Epidermal melanocyte (primary cell): ENCODE measurements at regions not wholly inside any gene's neighbourhood (a gene's known extent, or its start where the extent isn't known, plus 50 kb on each side); places are given as distances from the start of the nearest gene placed in this dataset.

Source experiments
- DNase-seq: peaks from one replicate; pipeline ENCODE4 v3.0.0; 2011; ENCODE audit warnings: low spot score; ENCODE audit not compliant: insufficient read length

DNA sequence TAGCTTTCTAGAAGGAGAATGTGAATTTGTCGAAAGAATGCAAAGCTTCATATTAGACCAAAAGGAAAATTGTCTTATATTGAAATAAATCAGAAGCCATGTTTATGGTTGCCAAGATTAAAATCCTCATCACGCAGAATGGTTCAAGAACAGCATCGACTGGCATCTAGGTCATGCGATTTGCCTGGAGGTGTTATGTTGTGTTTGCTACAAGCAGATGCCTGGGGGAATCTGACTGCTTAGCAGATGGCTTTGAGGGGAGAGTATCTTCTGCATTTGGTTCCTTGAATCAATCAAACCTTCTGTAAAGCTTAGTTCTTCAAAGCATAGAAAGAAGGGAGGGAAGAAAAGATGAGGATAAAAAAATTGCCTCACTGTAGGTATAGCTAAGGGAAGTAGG lies 585.8 kb downstream of the QKI start:
- DNase-seq: no peak

DNA sequence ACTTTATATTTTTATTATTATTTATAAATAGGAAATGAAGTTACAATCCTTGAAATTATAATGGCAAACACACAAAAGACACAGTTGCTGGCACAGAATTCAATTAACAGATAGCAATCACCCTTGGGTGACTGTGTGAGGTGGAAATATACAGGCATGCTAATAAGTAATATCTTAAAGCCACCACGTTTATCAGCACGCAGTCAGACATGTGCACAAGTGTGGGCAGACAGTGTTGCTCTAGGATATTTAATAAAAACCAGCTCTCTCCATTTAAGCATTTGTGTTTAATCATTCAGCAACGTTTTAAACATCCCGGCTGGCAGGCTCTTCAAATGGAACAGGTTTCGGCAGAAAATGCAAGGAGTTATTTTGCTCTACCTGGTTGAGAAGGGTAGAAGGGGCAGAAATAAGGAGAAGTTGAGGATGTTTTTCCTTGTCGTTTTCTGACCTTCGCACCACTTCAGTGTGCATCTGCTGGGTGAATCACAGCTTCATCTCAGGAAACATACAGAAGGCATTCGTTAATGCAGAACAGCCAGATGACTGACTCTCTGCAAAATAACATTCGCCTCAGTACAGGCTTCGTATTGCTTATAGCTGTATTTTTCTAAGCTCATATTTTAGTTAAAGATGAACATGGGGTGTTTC lies 585.1 kb downstream of the QKI start:
- no peak for DNase-seq

DNA sequence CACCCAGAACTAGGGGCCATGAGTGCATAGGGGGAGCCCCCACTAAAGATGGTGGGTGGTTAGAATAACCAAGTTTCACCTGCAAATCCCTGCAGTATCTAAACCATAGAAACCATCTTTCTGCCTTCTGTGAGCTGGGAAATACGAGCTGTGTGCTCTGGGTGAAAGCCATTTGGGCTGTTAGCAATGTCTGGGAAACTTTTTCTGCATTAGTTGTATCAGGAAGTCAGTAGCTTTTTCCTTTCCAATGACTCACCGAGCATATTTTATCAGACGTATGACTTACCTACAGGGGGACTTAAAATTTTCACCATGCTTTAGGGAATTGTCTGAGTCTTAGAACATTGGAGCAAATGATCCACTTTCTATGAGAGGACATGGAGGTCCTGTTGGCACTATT lies 584.0 kb downstream of the QKI start:
- DNase-seq: no peak

DNA sequence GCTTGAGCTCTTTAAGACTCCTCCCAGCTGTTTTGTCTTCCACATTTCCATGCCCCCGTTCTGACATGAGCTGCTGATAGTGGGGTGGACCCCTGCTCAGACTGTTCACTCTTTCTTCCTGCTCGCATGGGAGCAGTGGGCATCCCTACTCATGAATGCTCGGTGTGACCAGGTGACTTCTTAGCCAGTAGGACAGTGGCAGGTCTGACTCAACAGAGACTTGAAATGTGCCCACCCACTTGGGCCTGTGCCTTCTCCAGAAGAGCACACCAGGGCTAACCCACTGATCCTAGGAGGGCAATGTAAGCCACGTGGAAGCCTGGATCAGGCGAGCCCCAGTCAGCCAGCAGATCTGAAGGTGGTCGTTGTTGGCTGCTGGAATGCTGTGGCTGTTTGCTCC lies 582.0 kb downstream of the QKI start:
- no peak for DNase-seq

DNA sequence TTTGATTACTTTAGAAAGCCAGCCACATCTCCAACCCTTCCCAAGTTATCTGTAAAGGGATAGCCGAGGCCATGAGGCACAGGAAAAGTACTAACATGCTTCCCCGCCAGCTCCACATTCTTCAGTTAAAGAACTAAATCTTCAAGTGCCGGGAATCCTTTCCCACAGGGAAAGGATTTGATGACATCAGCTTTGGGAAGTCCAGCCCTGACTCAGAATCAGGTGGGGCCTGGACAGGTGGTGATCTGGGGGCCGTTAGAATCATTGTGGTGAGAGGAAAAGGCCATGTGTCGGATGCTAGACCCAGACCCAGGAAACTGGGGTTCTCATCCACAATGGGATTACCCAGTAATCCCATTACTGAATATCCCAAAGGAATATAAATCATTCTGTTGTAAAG lies 580.0 kb downstream of the QKI start:
- no peak for DNase-seq

DNA sequence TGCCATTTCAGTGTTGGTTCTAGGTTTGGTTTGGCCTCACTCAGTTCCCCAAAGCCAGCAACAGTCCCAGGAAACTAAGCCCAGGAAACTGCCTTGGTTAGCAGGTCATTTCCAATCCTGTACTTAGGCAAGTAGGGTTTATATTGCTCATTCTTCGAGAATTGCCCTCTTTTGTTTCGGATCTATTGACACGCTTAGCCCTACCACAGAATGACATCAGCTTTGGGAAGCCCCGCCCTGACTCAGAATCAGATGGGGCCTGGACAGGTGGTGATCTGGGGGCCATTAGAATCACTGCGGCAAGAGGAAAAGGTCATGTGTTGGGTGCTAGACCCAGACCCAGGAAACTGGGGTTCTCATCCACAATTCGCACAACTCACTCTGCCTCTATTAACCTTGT lies 578.2 kb downstream of the QKI start:
- DNase-seq: no peak

DNA sequence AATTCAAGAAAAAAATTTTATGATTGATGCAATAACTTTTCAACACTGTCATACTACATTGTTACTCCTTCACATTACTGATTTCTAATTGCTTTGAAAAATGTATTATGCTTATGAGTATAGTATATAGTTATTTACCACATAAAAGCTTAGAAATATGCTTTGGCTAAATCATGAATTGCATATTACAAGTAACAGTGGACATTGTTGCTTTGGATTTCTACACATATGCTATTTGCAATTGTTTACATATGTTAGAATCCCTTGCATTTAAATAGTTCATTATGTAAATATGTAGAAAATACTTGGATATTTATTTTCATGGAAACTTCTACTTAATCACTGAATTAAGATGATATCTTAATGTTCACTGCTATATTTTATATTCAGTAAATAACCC lies 577.5 kb downstream of the QKI start:
- DNase-seq: no peak

DNA sequence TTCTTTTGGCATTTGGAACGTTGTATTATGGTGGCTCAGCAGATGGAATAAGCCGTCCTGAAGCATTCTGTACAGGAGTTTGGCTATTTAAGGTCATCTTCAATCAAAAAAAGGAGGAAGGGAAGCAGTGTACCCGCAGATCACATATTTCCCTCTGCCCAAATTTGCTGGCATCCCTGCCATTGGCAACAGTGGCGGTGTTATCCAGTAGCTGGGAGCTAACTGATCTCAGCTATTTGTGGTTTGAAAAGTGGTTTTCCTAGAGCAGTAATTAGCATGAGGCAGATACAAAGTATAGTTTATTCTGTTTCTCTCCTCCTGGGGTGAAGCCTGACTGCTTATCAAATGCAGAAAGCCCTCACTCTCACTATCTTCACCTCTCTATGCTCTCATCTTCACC lies 576.8 kb downstream of the QKI start:
- DNase-seq: no peak

DNA sequence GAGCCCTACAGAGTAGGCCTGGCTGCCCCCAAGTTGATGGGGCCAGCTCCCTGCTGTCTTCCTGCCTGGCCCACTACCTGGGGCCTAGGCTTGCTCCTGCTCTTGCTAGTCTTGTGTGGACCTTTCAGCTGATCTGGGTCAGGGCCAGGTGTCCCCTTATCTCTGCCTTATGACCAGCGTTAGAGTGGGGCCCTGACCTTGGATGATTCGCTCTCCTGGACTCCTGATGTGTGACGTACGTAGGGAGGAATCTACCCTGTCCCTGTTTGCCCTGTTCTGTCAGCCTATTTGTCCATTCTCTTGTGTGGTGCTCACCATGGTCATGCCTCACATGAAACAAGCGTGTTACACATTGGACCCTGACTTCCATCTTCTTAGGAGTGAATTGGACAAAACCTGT lies 571.8 kb downstream of the QKI start:
- DNase-seq: no peak

DNA sequence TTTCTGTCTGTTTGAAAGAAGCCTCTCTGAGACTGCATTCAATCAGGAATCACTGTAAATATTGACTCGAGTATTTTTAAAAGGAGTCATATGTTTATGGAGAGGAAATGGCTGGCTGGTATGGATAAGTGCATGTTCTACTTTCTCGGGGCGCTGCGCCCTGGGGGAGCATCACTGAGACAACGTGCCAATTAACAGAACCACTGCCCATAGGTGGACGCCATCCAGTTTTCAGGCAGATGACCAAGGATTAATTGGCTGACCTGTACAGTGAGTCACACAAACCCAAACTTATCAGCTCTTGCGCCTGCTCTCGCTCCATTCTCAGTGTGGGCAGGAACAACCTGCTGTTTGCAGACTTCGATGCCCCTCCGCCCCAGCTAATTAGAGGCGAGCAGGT lies 571.2 kb downstream of the QKI start:
- no peak for DNase-seq

DNA sequence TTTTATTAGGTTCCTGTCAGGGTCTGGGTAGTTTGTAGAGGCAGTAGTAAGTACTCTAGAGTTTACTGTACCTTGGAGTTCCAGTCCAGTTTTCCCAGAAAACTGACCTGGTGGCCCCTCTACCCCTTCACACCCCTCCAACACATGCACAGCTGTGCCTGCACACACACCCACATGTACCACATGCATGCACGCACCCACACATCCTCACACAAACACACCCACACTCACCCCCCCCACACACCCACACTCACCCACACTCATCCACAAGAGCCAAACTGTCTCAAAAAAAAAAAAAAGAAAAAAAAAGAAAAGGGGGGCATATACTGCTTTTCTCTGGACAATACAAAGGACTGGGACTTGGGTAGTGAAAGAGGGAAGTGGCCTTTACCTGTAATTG lies 570.5 kb downstream of the QKI start:
- DNase-seq: no peak

DNA sequence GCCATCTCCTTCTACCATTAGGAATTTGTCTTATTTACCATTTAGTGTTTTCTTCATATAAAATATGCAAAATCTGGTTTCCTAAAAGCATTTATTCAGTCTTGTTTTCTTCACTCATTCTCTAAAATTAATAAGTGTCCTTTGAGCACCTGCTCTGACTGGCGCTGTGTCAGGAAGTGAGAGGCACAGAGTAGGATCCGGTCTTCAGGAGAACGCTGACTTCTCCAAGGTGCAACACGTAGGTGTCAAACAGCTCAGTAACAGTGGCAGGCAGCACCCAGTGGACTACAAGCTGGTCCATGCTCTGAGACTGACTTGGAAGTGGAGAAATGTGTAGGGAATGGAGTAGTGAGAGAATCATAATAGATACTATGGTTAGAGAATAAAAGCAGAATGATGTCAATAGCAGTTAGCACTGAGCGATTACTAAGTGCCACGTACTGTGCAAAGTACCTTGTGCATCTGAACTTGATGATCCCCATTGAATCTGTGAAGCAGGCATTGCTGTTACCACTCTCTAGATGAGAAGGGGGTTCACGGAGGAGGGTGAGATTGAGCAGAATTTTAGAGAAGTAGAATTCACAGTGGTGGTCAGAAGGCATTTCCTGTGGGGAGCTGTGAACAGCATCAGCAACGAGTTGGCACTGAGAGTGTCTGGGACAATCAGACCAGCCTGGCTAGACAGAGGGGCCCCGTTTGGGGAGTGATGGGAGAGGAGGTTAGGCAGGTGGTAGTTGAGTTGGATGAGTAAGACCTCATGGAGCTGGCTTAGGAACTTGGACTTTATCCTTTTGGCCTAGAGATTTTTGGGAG lies 569.8 kb downstream of the QKI start:
- DNase-seq: no peak

DNA sequence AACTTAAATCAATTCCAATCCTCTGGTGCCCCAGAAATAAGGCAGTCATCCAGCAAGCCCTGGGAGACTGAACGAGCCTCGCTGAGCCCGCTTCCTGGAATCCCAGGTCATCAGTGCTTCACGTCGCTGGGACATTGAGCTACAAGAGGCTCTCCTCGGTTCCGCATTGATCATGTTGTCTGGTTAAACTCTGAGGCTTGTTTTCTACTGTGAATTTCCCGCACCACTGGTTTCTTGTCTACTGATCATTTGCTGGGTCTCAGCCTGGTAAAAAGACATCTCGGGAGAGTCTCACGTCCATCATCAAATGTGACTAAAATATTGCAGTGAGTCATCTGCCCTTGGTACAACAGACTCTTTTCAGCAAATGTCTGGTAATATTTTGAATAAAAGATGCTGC lies 569.2 kb downstream of the QKI start:
- DNase-seq: no peak

DNA sequence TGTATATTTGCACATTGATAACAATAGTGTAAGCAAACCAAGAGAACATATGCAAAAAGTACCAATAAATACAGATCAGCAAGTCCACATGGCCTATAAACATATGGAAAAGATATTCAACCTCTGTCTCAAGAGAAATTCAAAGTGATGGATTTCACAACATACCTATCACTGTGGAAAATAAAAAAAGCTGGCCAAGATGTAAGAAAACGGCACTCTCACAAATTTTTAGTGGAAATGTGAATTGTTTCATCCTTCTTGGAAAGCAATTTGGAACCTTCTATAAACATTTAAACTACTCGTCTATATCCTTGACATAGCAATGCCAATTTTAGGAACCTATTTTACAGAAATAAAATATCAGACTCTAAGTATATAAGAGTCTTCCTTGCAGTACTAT lies 559.8 kb downstream of the QKI start:
- no peak for DNase-seq

DNA sequence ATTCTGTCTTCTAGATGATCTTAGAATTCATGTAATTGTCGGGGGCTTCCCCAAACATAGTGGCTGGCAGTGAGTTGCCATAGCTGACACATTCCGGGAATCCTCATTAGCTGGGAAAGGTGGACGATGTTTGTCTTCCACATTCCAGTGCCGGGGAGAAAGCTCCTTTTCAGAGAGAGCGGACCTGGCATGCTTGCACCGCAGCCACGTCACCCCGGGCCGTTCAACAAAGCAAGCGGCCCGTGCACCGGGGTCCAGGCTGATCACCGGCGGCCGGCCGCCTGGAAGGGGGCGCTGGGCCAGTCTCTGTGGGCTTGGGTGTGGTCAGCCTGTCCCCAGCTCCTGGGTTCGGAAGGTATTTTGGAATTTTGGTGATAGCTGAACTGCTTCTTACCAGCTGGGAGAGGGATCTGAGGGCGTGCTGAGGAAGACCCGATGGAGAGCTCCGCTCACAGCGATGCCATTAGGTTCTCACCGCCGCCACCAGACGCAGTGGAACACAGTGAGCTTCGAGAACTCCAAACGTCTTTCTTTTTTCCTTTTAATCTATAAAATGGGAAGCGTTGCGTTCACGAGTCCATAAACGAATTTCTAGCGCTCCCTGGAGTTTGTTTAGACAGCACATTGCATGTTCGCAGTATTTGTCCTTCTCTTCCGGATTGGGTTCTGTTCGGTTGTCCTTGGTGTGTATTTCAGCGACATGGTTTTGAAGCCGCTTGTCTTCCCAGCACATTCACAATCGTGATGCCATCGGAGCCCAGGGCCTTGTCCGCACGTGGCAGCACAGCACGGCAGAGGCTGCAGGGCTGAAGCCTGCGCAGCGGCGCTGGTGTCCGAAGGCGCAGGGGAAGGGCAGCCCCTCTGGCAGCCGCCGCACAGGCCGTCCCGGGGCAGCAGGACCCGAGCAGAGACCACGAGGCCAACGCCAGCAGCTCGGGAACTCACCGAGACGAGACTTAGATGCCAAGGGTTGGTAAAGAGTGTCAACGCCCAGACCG lies 557.6 kb downstream of the QKI start:
- no peak for DNase-seq

DNA sequence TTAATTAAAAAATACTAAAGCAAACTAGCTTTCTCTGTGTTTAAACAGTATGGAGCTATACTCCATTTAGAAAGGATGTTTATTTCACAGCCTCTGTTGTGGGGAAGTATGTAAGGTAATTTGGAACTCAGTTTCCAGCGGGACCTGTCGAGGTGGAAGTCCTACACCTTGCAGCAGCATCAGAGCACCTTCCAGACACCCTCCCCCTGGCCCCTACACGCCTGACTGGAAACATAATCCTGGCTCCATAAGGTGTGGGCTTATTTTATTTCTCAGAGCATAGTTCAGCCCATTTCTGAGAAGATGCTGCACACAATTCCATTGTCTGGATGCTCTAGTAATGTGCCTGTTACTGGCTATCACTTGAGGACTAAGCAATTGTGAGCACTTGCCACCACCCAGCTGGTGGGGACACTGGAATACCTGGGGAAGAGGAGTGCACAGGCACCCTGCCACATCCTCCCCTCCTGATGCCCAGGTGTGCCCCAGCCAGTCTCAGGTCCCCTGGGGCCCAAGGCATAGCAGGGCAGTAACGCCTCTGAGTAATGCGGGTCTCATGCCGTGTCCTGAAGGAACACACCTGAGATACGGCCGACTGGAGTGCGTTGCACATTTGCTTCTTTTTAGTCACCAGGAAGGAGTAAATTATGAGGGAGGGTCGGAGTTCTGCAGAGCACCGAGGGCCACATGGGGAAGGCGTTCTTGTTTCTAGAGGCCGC lies 556.5 kb downstream of the QKI start:
- DNase-seq: no peak

DNA sequence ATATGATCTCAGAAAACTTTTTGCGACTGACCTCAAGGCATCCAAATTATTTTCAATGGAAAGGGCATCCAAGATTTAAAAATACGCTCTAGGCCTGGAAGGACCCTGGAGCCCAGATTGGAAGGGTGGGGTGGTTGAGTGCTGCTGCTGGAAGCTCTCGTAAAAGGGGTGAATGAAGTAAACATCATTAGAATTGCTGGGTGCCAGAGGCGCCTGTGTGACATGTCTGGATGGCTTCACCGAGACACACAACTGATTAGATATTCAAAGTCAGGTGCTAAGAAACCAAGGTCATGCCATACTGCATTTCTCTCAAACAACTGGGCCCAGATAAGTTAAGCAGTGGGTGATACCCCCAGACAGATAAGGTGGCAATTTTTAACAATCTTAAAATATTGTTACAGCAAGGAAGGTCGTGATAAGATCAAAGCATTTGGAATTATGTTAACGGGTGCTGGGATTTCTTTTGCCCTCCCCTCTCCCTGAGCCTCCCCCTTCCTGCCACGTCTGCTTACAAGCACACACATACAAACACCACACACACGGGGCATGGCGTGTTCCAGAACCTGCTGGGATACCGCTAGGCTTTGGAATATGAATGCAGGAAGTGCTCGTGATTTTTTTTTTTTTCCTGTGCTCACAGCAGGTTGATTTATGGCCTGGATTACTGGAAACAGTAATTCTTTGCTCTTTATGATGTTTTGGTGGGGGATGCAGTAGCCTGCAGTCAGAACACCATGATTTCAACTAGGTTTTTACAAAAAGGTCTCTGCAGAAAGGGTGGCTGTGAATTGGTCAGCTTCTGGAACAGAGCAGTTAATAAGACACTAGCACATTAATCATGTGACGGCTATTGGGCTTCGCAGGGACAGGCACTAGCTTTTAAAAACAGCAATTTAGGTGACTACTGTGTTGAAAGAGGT lies 551.2 kb downstream of the QKI start:
- no peak for DNase-seq

DNA sequence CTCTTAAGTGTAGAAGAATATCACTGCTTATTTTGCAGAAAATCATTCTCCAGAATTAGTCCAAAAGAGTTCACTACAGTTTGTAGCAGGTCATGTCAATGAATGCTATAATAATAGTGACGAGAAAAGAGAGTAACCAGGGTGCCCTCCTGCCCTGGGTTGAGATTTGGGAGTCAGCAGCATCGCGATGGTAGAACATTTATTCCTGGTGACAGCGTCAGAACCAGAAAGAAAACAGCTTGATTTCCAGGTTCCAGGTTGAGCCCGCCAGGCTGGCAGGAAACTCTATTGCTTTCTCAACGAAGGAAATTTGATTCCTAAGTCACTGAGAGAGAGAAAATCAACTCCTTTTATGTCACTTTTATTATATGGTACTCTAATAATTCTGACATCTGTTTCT lies 550.3 kb downstream of the QKI start:
- DNase-seq: no peak

DNA sequence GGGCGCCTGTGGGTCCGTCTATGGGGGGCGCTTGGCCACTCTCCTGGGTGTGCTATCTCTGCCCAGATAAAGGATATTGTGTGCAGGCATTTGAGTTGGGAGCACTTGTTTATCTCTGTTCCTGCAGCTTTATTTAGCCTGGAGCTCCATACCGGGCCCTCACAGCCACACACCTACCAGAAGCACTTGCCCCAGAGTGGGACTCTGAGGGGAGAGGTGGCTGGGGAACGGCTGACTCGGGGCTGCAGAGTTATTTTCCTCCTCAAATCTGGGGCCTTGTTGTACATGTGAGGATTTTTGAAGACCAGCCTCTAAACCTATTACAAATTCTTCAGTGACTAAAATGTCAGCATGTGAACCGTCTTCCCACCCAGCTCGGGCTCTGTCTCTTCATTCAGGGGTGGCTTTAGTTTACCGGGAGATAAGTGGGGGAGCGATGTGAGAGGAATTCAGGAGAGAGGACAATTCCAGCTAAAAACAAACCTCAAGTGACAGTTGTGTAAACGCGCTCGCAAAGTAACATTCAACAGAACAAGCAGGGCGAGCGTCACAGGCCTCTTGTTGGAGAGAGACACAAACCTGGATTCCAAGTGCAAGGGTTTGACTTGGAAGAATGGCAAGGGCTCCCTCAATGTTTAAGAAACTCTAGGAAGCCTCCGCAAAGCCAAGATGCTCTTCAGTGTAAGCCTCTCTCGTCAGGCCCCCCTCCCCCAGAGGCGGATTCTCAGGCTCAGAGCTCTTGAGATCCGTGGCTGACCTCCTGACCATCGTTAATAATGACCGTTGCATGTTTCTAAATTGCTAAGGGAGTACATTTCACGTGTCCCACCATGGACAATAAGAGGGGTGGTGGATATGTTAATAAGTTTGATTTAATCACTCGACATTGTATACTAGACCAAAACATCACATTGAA lies 548.9 kb downstream of the QKI start:
- DNase-seq: no peak
